ENCODE measurements at regions not wholly inside any gene's neighbourhood (a gene's known extent, or its start where the extent isn't known, plus 50 kb on each side); places are given as distances from the start of the nearest gene placed in this dataset.
"Not testable (repeated sequence)": the region's sequence is repeated elsewhere in the genome, so short reads cannot be mapped to it uniquely, and the experiment has no call there.

- no peak for DNase-seq (ENCODE audit: low read depth in 1 of 2, low spot score in 1 of 2)
These were observed 157.5 kb upstream of the ATF7IP start for GRCh38 chr12:14207905-14208551.

GRCh38 chr12:14211947-14212387 is 153.5 kb upstream of the ATF7IP start:
- no peak for DNase-seq (ENCODE audit: low read depth in 1 of 2, low spot score in 1 of 2)

- DNase-seq (ENCODE audit: low read depth in 1 of 2, low spot score in 1 of 2) = no peak
These were observed 151.9 kb upstream of the ATF7IP start for GRCh38 chr12:14213542-14213941.

- no peak for DNase-seq (ENCODE audit: low read depth in 1 of 2, low spot score in 1 of 2)
These were observed 151.0 kb upstream of the ATF7IP start for GRCh38 chr12:14214495-14214894.

GRCh38 chr12:14215949-14216348 is 149.5 kb upstream of the ATF7IP start:
- DNase-seq (ENCODE audit: low read depth in 1 of 2, low spot score in 1 of 2) = not testable (repeated sequence)

- no peak for DNase-seq (ENCODE audit: low read depth in 1 of 2, low spot score in 1 of 2)
These were observed 148.8 kb upstream of the ATF7IP start for GRCh38 chr12:14216405-14217294.

- DNase-seq (ENCODE audit: low read depth in 1 of 2, low spot score in 1 of 2) = no peak
These were observed 146.3 kb upstream of the ATF7IP start for GRCh38 chr12:14219156-14219555.

GRCh38 chr12:14219670-14220069 is 145.8 kb upstream of the ATF7IP start:
- DNase-seq (ENCODE audit: low read depth in 1 of 2, low spot score in 1 of 2) = not testable (repeated sequence)

- DNase-seq (ENCODE audit: low read depth in 1 of 2, low spot score in 1 of 2) = no peak
These were observed 140.4 kb upstream of the ATF7IP start for GRCh38 chr12:14225064-14225463.

GRCh38 chr12:14235176-14235575 is 130.3 kb upstream of the ATF7IP start:
- DNase-seq (ENCODE audit: low read depth in 1 of 2, low spot score in 1 of 2) = not testable (repeated sequence)

GRCh38 chr12:14236641-14237040 is 128.8 kb upstream of the ATF7IP start:
- DNase-seq (ENCODE audit: low read depth in 1 of 2, low spot score in 1 of 2) = not testable (repeated sequence)

GRCh38 chr12:14238221-14238792 is 127.2 kb upstream of the ATF7IP start:
- no peak for DNase-seq (ENCODE audit: low read depth in 1 of 2, low spot score in 1 of 2)

GRCh38 chr12:14239350-14239934 is 126.0 kb upstream of the ATF7IP start:
- DNase-seq (ENCODE audit: low read depth in 1 of 2, low spot score in 1 of 2) = no peak

- no peak for DNase-seq (ENCODE audit: low read depth in 1 of 2, low spot score in 1 of 2)
These were observed 125.3 kb upstream of the ATF7IP start for GRCh38 chr12:14239935-14240872.

- no peak for DNase-seq (ENCODE audit: low read depth in 1 of 2, low spot score in 1 of 2)
These were observed 124.6 kb upstream of the ATF7IP start for GRCh38 chr12:14240873-14241220.

GRCh38 chr12:14242825-14243224 is 122.7 kb upstream of the ATF7IP start:
- not testable (repeated sequence) for DNase-seq (ENCODE audit: low read depth in 1 of 2, low spot score in 1 of 2)

- DNase-seq (ENCODE audit: low read depth in 1 of 2, low spot score in 1 of 2) = no peak
These were observed 121.5 kb upstream of the ATF7IP start for GRCh38 chr12:14243941-14244340.

GRCh38 chr12:14244876-14245669 is 120.4 kb upstream of the ATF7IP start:
- DNase-seq (ENCODE audit: low read depth in 1 of 2, low spot score in 1 of 2) = no peak

GRCh38 chr12:14247166-14247565 is 118.3 kb upstream of the ATF7IP start:
- DNase-seq (ENCODE audit: low read depth in 1 of 2, low spot score in 1 of 2) = no peak

- DNase-seq (ENCODE audit: low read depth in 1 of 2, low spot score in 1 of 2) = no peak
These were observed 116.1 kb upstream of the ATF7IP start for GRCh38 chr12:14249368-14249767.

Measured in activated T-helper 1 cell treated with anti-CD3 and anti-CD28 coated beads, Interleukin-2, amount 50 U/mL, for 16 hours (primary cell).